A673 (cell line): ENCODE measurements at regions not wholly inside any gene's neighbourhood (a gene's known extent, or its start where the extent isn't known, plus 50 kb on each side); places are given as distances from the start of the nearest gene placed in this dataset.

ENCODE experiments used
- EZH2 ChIP-seq: fragments of 200-600 bp; sonication (generic); IDR thresholded peaks from 2 replicates; pipeline ENCODE4 v1.6.1; 2017; ENCODE audit warnings: borderline replicate concordance, low read depth, mild to moderate bottlenecking, mixed read lengths, antibody characterized with exemption, low read length; ENCODE audit not compliant: poor library complexity, severe bottlenecking
- TF ChIP-seq, protein P1 (sequence below): fragments of 300-800, 200-600 bp; sonication (generic); conservative IDR thresholded peaks from 2 replicates; pipeline ENCODE4 v1.5.1; 2017; ENCODE audit warnings: low read depth, mild to moderate bottlenecking, antibody characterized with exemption, low read length, moderate library complexity, mixed read lengths

DNA sequence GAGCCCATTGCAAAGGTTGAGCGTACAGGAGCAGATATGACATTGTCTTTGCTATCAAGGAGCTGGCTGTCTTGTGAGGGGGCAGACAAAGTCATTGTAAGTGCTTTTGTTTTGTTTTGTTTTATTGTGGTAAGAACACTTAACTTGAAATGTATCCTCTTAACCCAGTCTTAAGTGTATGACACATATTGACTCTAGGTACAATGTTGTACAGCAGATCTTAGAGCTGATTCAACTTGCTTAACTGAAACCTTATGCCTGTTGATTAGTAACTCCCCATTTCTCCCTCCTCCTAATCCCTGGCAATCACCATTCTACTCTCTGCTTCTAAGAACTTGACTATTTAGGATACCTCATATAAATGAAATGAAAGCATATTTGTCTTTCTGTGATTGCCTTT, 429.0 kb downstream of the BMP2 start:
- TF ChIP-seq, protein P1, sequence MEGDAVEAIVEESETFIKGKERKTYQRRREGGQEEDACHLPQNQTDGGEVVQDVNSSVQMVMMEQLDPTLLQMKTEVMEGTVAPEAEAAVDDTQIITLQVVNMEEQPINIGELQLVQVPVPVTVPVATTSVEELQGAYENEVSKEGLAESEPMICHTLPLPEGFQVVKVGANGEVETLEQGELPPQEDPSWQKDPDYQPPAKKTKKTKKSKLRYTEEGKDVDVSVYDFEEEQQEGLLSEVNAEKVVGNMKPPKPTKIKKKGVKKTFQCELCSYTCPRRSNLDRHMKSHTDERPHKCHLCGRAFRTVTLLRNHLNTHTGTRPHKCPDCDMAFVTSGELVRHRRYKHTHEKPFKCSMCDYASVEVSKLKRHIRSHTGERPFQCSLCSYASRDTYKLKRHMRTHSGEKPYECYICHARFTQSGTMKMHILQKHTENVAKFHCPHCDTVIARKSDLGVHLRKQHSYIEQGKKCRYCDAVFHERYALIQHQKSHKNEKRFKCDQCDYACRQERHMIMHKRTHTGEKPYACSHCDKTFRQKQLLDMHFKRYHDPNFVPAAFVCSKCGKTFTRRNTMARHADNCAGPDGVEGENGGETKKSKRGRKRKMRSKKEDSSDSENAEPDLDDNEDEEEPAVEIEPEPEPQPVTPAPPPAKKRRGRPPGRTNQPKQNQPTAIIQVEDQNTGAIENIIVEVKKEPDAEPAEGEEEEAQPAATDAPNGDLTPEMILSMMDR = no peak
- TF ChIP-seq EZH2 = no peak
